HCT116 (cell line): ENCODE measurements at regions not wholly inside any gene's neighbourhood (a gene's known extent, or its start where the extent isn't known, plus 50 kb on each side); places are given as distances from the start of the nearest gene placed in this dataset.

ENCODE experiments used
- ATAC-seq: fragments of 200-7000 bp; cut with Tn5 transposase; 2 replicates; pipeline ENCODE4 v1.9.1; 2020; ENCODE audit warnings: mild to moderate bottlenecking, moderate library complexity
- BruUV-seq: library from RNA; stranded (reverse); fragments of 400-500 nt; replicated peaks from 2 replicates; lab custom pipeline; 2021; lab: Mats Ljungman, UMichigan
- CTCF ChIA-PET: fragments of 300-600 bp; sonication (Branson Sonifier 250); formaldehyde crosslinking; loops from one replicate; lab custom pipeline; 2021; ENCODE audit warnings: antibody characterized with exemption; lab: Charles Lee
- POLR2A ChIA-PET: fragments of 300-600, 350-600 bp; sonication (Branson Sonifier 250); formaldehyde crosslinking; loops from one replicate; lab custom pipeline; 2021; ENCODE audit warnings: antibody characterized with exemption; lab: Charles Lee
- RAD21 ChIA-PET, 2 experiments: fragments of 300-600 bp; sonication (Branson Sonifier 250); formaldehyde crosslinking; loops; one replicate each; lab custom pipeline; 2023; ENCODE audit warnings: low total read pairs in 2 of 2; ENCODE audit not compliant: uncharacterized antibody in 2 of 2, unreplicated experiment in 2 of 2, low non-redundant PET in 1 of 2; lab: Charles Lee
- DNase-seq: peaks from one replicate; pipeline ENCODE4 v3.0.0-alpha.2; 2010; ENCODE audit warnings: low read depth, low spot score
- H2AFZ ChIP-seq: fragments of 200-600 bp; shearing (Covaris generic), sonication (generic); 2 replicates; pipeline ENCODE4 v1.6.1; 2017; ENCODE audit warnings: low read depth, mixed run types, mixed read lengths, antibody characterized with exemption, low read length; ENCODE audit not compliant: poor library complexity, severe bottlenecking
- H3K27ac ChIP-seq: 2 replicates; pipeline ENCODE4 v1.5.1; 2012; ENCODE audit warnings: low read depth, low read length
- H3K27me3 ChIP-seq: fragments of 200-600 bp; sonication (generic); 2 replicates; pipeline ENCODE4 v1.6.1; 2016; ENCODE audit warnings: mixed run types, low read length, mixed read lengths; ENCODE audit not compliant: insufficient read depth
- H3K36me3 ChIP-seq, 2 experiments: fragments of 200-500 bp in 1 of 2; fragments of 200-600 bp in 1 of 2; sonication (Bioruptor generic) in 1 of 2; sonication (generic) in 1 of 2; 2 replicates each; pipeline versions ENCODE4 v1.5.1 to v1.6.1; 2014 to 2016; ENCODE audit warnings: low read length in 2 of 2, inconsistent platforms in 1 of 2, mixed read lengths in 1 of 2, mixed run types in 1 of 2; ENCODE audit not compliant: insufficient read depth in 2 of 2, control insufficient read depth in 1 of 2
- H3K4me1 ChIP-seq, 2 experiments: fragments of 200-600 bp in 1 of 2; sonication (generic) in 1 of 2; 2 replicates each; pipeline versions ENCODE4 v1.5.1 to v1.6.1; 2012 to 2017; ENCODE audit warnings: low read length in 2 of 2, inconsistent platforms in 1 of 2, mild to moderate bottlenecking in 1 of 2, mixed read lengths in 1 of 2, mixed run types in 1 of 2, moderate library complexity in 1 of 2; ENCODE audit not compliant: insufficient read depth in 2 of 2, control insufficient read depth in 1 of 2
- H3K4me2 ChIP-seq: fragments of 200-600 bp; sonication (generic); 2 replicates; pipeline ENCODE4 v1.6.1; 2017; ENCODE audit warnings: mixed run types, low read length, mixed read lengths
- H3K4me3 ChIP-seq, 2 experiments: fragments of 200-600 bp in 1 of 2; sonication (generic) in 1 of 2; replicated peaks in 1 of 2; 2 replicates each; pipeline ENCODE4 v1.5.1; 2011 to 2016; ENCODE audit warnings: low read length in 2 of 2, control low read depth in 1 of 2, low read depth in 1 of 2, mild to moderate bottlenecking in 1 of 2, mixed read lengths in 1 of 2, mixed run types in 1 of 2
- H3K79me2 ChIP-seq: fragments of 200-600 bp; sonication (generic); 2 replicates; pipeline ENCODE4 v1.6.1; 2017; ENCODE audit warnings: mild to moderate bottlenecking, mixed run types, low read length, moderate library complexity, mixed read lengths; ENCODE audit not compliant: insufficient read depth
- H3K9ac ChIP-seq: fragments of 200-600 bp; sonication (generic); 2 replicates; pipeline ENCODE4 v1.6.1; 2016; ENCODE audit warnings: low read length, mixed read lengths
- H3K9me2 ChIP-seq: fragments of 200-600 bp; sonication (generic), shearing (Covaris generic); 2 replicates; pipeline ENCODE4 v1.6.1; 2017; ENCODE audit warnings: mixed run types, mild to moderate bottlenecking, moderate library complexity; ENCODE audit not compliant: insufficient read depth
- H3K9me3 ChIP-seq, 2 experiments: fragments of 200-500 bp in 1 of 2; fragments of 200-600 bp in 1 of 2; sonication (Bioruptor generic) in 1 of 2; sonication (generic) in 1 of 2; 2 replicates each; pipeline ENCODE4 v1.6.1; 2014 to 2017; ENCODE audit warnings: low read length in 2 of 2, mixed read lengths in 2 of 2, inconsistent platforms in 1 of 2, low read depth in 1 of 2, mild to moderate bottlenecking in 1 of 2, mixed run types in 1 of 2, moderate library complexity in 1 of 2; ENCODE audit not compliant: control insufficient read depth in 1 of 2, insufficient read depth in 1 of 2
- H4K20me1 ChIP-seq: fragments of 200-600 bp; sonication (generic), shearing (Covaris generic); 2 replicates; pipeline ENCODE4 v1.6.1; 2017; ENCODE audit warnings: mixed run types, mild to moderate bottlenecking, moderate library complexity; ENCODE audit not compliant: insufficient read depth
- ATF3 ChIP-seq: IDR thresholded peaks from 2 replicates; pipeline ENCODE4 v1.6.1; 2012
- CTCF ChIP-seq, 3 experiments: fragments of 200-600 bp in 1 of 3; sonication (generic) in 1 of 3; IDR thresholded peaks in 2 of 3; conservative IDR thresholded peaks in 1 of 3; 2 replicates each; pipeline ENCODE4 v1.5.1; 2012 to 2017; ENCODE audit warnings: low read depth in 2 of 3, low read length in 2 of 3, antibody characterized with exemption in 1 of 3, borderline replicate concordance in 1 of 3, control low read depth in 1 of 3, mild to moderate bottlenecking in 1 of 3, mixed read lengths in 1 of 3, mixed run types in 1 of 3, moderate library complexity in 1 of 3; ENCODE audit not compliant: insufficient read depth in 1 of 3
- EGR1 ChIP-seq: IDR thresholded peaks from 2 replicates; pipeline ENCODE4 v1.6.1; 2012; ENCODE audit warnings: low read depth
- EZH2 ChIP-seq: fragments of 200-600 bp; sonication (generic); IDR thresholded peaks from 2 replicates; pipeline ENCODE4 v1.6.1; 2017; ENCODE audit warnings: antibody characterized with exemption, mixed run types
- JUND ChIP-seq: IDR thresholded peaks from 2 replicates; pipeline ENCODE4 v1.6.1; 2012
- POLR2A ChIP-seq: IDR thresholded peaks from 2 replicates; pipeline ENCODE4 v1.7.0; 2011; ENCODE audit warnings: borderline replicate concordance; ENCODE audit not compliant: insufficient read depth, insufficient read length; ENCODE audit errors: extremely low read depth
- SIN3A ChIP-seq: IDR thresholded peaks from 2 replicates; pipeline ENCODE4 v1.6.1; 2012; ENCODE audit warnings: low read depth
- SP1 ChIP-seq: IDR thresholded peaks from 2 replicates; pipeline ENCODE4 v1.6.1; 2012; ENCODE audit warnings: low read depth
- YY1 ChIP-seq: IDR thresholded peaks from 2 replicates; pipeline ENCODE4 v1.6.1; 2011; ENCODE audit warnings: low read length, low read depth, moderate library complexity, mild to moderate bottlenecking; ENCODE audit not compliant: insufficient replicate concordance; ENCODE audit errors: extremely low read depth
- ZFX ChIP-seq: fragments of 450-650 bp; IDR thresholded peaks from 2 replicates; pipeline ENCODE4 v1.6.1; 2017
- intact Hi-C: fragments of 100-400 bp; cut with micrococcal nuclease; formaldehyde crosslinking; loops from 2 replicates; pipeline ENCODE4 v1.10.0; 2022
- TF ChIP-seq, protein P1 (sequence below): IDR thresholded peaks from 2 replicates; pipeline ENCODE4 v1.6.1; 2011; ENCODE audit warnings: mild to moderate bottlenecking, low read length, moderate library complexity; ENCODE audit not compliant: insufficient replicate concordance; ENCODE audit errors: extremely low read depth

- Histone ChIP-seq H3K4me1 (no peaks in the 10 kb centered on the region), H3K9me2 (no peaks in the 10 kb centered on the region), H3K79me2 (no peaks in the 10 kb centered on the region), H3K4me2 (no peak overlapping the region), H3K9ac (no peak overlapping the region), H3K36me3 (no peaks in the 10 kb centered on the region), H2AFZ (no peak overlapping the region), H3K4me3 (no peak overlapping the region), H4K20me1 (no peaks in the 10 kb centered on the region), H3K27ac (no peak overlapping the region), H3K27me3 (no peaks in the 10 kb centered on the region), H3K9me3 (no peaks in the 10 kb centered on the region)
- RAD21 ChIA-PET = no interaction called here
- no peak for TF ChIP-seq JUND
- TF ChIP-seq, protein P1, sequence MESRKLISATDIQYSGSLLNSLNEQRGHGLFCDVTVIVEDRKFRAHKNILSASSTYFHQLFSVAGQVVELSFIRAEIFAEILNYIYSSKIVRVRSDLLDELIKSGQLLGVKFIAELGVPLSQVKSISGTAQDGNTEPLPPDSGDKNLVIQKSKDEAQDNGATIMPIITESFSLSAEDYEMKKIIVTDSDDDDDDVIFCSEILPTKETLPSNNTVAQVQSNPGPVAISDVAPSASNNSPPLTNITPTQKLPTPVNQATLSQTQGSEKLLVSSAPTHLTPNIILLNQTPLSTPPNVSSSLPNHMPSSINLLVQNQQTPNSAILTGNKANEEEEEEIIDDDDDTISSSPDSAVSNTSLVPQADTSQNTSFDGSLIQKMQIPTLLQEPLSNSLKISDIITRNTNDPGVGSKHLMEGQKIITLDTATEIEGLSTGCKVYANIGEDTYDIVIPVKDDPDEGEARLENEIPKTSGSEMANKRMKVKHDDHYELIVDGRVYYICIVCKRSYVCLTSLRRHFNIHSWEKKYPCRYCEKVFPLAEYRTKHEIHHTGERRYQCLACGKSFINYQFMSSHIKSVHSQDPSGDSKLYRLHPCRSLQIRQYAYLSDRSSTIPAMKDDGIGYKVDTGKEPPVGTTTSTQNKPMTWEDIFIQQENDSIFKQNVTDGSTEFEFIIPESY = no peak
- no peak for TF ChIP-seq SIN3A
- TF ChIP-seq YY1 = no peak
- no peak for TF ChIP-seq POLR2A
- TF ChIP-seq ATF3 = no peak
- no peak for TF ChIP-seq EZH2
- TF ChIP-seq CTCF (IDR thresholded peaks at IDR 0.05 in 2 of 3, conservative IDR thresholded peaks at IDR 0.05 in 1 of 3; ENCODE audit: borderline replicate concordance in 1 of 3, insufficient read depth in 1 of 3, low read depth in 2 of 3, low read length in 2 of 3) = no peak
- TF ChIP-seq ZFX = no peak
- no peak for TF ChIP-seq SP1
- TF ChIP-seq EGR1 = no peak
- CTCF ChIA-PET = no interaction called here
- intact Hi-C loops = no loop called here
- ATAC-seq (no peak), DNase-seq (no peak)
- BruUV-seq = no TSS peak
- POLR2A ChIA-PET = no interaction called here
Observed at GRCh38 chr6:167735084-167735950, 91.4 kb upstream of the AFDN start.
